MCF 10A (cell line): ENCODE measurements at regions not wholly inside any gene's neighbourhood (a gene's known extent, or its start where the extent isn't known, plus 50 kb on each side); places are given as distances from the start of the nearest gene placed in this dataset.

ENCODE experiments used
- BruUV-seq: library from RNA; stranded (reverse); fragments of 400-500 nt; replicated peaks from 2 replicates; lab custom pipeline; 2021; lab: Mats Ljungman, UMichigan
- CTCF ChIA-PET: fragments of 300-600 bp; sonication (Branson Sonifier 250); formaldehyde crosslinking; extraction: SDS; loops from one replicate; lab custom pipeline; 2021; ENCODE audit warnings: antibody characterized with exemption, inconsistent platforms; lab: Yijun Ruan, JAX
- POLR2A ChIA-PET: fragments of 300-600, 350-650 bp; sonication (Branson Sonifier 250); formaldehyde crosslinking; extraction: SDS; loops from one replicate; lab custom pipeline; 2020; ENCODE audit warnings: antibody characterized with exemption, inconsistent platforms; lab: Yijun Ruan, JAX
- DNase-seq: peaks from one replicate; pipeline ENCODE4 v3.0.0-alpha.2; 2018; ENCODE audit not compliant: unreplicated experiment
- H3K27ac Mint-ChIP-seq: one replicate; pipeline ENCODE4 v1.8.0; 2022; ENCODE audit warnings: mild to moderate bottlenecking, low read depth, mixed read lengths; ENCODE audit not compliant: unreplicated experiment
- H3K27me3 Mint-ChIP-seq: one replicate; pipeline ENCODE4 v1.8.0; 2022; ENCODE audit warnings: mixed read lengths; ENCODE audit not compliant: insufficient read depth, unreplicated experiment
- H3K36me3 Mint-ChIP-seq: one replicate; pipeline ENCODE4 v1.8.0; 2022; ENCODE audit warnings: mild to moderate bottlenecking, moderate library complexity, mixed read lengths; ENCODE audit not compliant: insufficient read depth, unreplicated experiment
- H3K4me1 Mint-ChIP-seq: one replicate; pipeline ENCODE4 v1.8.0; 2022; ENCODE audit warnings: mixed read lengths; ENCODE audit not compliant: insufficient read depth, unreplicated experiment
- H3K4me3 Mint-ChIP-seq: one replicate; pipeline ENCODE4 v1.8.0; 2022; ENCODE audit warnings: mild to moderate bottlenecking, moderate library complexity, mixed read lengths; ENCODE audit not compliant: unreplicated experiment
- H3K9me3 Mint-ChIP-seq: one replicate; pipeline ENCODE4 v1.8.0; 2022; ENCODE audit warnings: mixed read lengths; ENCODE audit not compliant: unreplicated experiment
- intact Hi-C: fragments of 100-400 bp; cut with micrococcal nuclease; formaldehyde crosslinking; loops from 2 replicates; pipeline ENCODE4 v1.14.1; 2022
- TF ChIP-seq, protein P1 (sequence below): fragments of 200-600 bp; IDR thresholded peaks from one replicate; pipeline ENCODE4 v1.8.0; 2022; ENCODE audit warnings: antibody characterized with exemption, mild to moderate bottlenecking; ENCODE audit not compliant: unreplicated experiment

DNA sequence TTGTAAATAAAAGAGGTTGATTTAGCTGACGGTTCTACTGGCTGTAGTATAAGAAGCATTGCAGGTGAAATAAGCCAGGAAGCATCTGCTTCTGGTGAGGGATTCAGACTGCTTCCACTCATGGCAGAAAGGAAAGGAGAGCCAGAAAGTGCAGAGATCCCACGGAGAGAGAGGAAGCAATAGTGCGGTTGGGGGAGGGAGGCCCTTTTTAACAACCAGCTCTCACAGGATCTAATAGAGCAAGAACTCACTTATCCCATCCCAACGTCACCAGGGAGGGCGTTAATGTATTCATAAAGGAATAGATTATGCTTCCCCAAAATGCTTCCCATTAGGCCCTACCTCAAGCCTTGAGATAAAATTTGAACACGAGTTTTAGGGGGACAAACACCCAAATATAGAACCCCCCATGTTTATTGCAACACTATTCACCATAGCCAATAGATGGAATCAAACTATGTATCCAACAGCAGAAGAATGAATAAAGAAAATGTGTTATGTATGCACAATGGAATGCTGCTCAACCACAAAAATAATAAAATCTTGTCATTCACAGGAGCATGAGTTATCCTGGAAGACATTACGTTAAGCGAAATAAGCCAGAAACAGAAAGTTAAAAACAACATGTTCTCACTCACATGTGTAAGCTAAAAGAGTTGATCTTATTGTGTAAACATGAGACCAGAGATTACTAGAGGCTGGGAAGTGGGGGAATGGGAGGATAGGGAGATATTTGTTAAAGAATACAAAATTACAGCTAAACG is 908.3 kb upstream of the ANO3 start:
- Mint-ChIP-seq H3K4me3 (peak overlapping the region; percentile 26), H3K4me1 (peaks cover 11% of the 10 kb centered on the region), H3K9me3 (peaks cover 22% of the 10 kb centered on the region), H3K36me3 (no peaks in the 10 kb centered on the region), H3K27ac (peak overlapping the region; percentile 70), H3K27me3 (no peaks in the 10 kb centered on the region)
- CTCF ChIA-PET, result no interaction called here
- no TSS peak for BruUV-seq
- TF ChIP-seq, protein P1, sequence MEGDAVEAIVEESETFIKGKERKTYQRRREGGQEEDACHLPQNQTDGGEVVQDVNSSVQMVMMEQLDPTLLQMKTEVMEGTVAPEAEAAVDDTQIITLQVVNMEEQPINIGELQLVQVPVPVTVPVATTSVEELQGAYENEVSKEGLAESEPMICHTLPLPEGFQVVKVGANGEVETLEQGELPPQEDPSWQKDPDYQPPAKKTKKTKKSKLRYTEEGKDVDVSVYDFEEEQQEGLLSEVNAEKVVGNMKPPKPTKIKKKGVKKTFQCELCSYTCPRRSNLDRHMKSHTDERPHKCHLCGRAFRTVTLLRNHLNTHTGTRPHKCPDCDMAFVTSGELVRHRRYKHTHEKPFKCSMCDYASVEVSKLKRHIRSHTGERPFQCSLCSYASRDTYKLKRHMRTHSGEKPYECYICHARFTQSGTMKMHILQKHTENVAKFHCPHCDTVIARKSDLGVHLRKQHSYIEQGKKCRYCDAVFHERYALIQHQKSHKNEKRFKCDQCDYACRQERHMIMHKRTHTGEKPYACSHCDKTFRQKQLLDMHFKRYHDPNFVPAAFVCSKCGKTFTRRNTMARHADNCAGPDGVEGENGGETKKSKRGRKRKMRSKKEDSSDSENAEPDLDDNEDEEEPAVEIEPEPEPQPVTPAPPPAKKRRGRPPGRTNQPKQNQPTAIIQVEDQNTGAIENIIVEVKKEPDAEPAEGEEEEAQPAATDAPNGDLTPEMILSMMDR, result no peak
- intact Hi-C loops, result no loop called here
- peak; percentile 39 for DNase-seq
- POLR2A ChIA-PET, result no interaction called here

DNA sequence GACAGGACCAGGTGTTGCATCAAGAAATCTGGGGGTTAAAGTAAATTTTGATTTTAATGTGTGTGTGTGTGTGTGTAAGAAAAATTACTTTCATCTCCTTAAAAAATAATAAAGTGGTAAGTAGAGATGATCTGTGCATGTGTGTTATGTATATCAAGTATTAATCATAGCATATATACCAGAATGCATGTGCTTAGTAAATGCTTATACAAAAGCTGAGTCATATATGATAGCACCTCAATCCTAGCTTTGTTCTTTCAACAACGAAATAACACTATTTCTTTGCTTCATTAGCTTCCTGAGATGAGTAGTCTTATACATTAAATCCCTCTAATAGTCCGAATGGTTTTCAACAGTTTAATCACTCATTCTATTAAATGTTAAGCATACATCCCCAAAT is 899.6 kb upstream of the ANO3 start:
- Mint-ChIP-seq H3K27me3 (no peaks in the 10 kb centered on the region), H3K4me3 (no peak overlapping the region), H3K27ac (no peak overlapping the region), H3K9me3 (peaks cover 8% of the 10 kb centered on the region), H3K4me1 (no peaks in the 10 kb centered on the region), H3K36me3 (no peaks in the 10 kb centered on the region)
- ChIA-PET POLR2A (no interaction called here), CTCF (no interaction called here)
- intact Hi-C loops, result no loop called here
- DNase-seq, result no peak
- BruUV-seq, result no TSS peak
- TF ChIP-seq, protein P1, result no peak

DNA sequence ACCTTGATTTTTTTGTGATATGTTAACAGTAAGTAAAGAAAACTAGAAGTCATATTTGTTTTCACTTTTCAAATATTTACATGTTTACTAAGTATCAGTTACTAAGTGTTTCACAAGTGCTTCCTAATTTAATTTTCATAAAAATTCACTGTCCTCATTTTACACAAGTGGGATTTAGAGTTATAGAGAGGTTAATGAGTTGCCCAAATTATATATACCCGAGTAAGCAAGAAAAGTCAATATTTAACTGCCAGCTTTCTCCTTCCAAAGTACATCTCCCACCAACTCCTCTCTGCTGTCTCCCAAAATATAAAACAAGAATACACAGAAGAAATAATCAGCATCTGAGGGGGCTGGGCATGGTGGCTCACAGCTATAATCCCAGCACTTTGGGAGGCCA is 896.7 kb upstream of the ANO3 start:
- Mint-ChIP-seq H3K27ac (no peak overlapping the region), H3K36me3 (no peaks in the 10 kb centered on the region), H3K4me1 (no peaks in the 10 kb centered on the region), H3K4me3 (no peak overlapping the region), H3K9me3 (peaks cover 15% of the 10 kb centered on the region), H3K27me3 (no peaks in the 10 kb centered on the region)
- POLR2A ChIA-PET, result no interaction called here
- CTCF ChIA-PET, result no interaction called here
- BruUV-seq, result no TSS peak
- no peak for DNase-seq
- intact Hi-C loops, result no loop called here
- TF ChIP-seq, protein P1, result no peak

DNA sequence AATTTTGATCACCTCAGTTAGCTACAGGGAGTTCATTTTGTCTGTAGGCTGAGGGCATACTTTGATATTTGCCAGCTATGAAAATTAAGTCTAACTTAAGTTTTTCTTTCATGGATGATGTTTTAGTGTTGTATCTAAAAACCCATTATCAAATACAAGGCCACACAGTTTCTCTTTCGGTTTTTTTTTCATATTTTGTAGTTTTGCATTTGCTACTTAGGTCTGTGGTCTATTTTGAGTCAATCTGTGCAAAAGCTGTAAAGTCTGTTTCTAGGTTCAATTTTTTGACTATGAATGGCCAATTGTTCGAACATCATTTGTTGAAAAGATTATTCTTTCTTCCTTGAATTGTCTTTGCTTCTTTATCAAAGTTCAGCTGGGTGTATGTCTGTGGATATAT is 895.6 kb upstream of the ANO3 start:
- no peak for DNase-seq
- Mint-ChIP-seq H3K36me3 (no peaks in the 10 kb centered on the region), H3K27ac (no peak overlapping the region), H3K27me3 (no peaks in the 10 kb centered on the region), H3K9me3 (peaks cover 15% of the 10 kb centered on the region), H3K4me1 (no peaks in the 10 kb centered on the region), H3K4me3 (no peak overlapping the region)
- ChIA-PET POLR2A (no interaction called here), CTCF (no interaction called here)
- TF ChIP-seq, protein P1, result no peak
- intact Hi-C loops, result no loop called here
- BruUV-seq, result no TSS peak
